ENCODE measurements at regions not wholly inside any gene's neighbourhood (a gene's known extent, or its start where the extent isn't known, plus 50 kb on each side); places are given as distances from the start of the nearest gene placed in this dataset.

GRCh38 chr4:63618883-63619718 is 790.1 kb downstream of the TECRL start:
- H3K79me2 ChIP-seq (ENCODE audit: control insufficient read depth, low read length) = no peaks in the 10 kb centered on the region
- H3K27ac ChIP-seq (ENCODE audit: low read depth, low read length) = no peak overlapping the region
- no peaks in the 10 kb centered on the region for H3K36me3 ChIP-seq (ENCODE audit: control insufficient read depth, low read length)
- no peaks in the 10 kb centered on the region for H3K9me2 ChIP-seq (replicated peaks; ENCODE audit: control insufficient read depth, low read length)
- H3K4me1 ChIP-seq (ENCODE audit: control insufficient read depth, low read length) = no peaks in the 10 kb centered on the region
- H3F3A ChIP-seq (ENCODE audit: control insufficient read depth, insufficient read depth) = no peaks in the 10 kb centered on the region
- H3K4me2 ChIP-seq (ENCODE audit: low read length) = no peak overlapping the region
- H4K20me1 ChIP-seq (ENCODE audit: control insufficient read depth, insufficient read depth, low read depth, low read length) = no peaks in the 10 kb centered on the region
- no peak overlapping the region for H3K4me3 ChIP-seq (ENCODE audit: low read length)
- H3K9me3 ChIP-seq (ENCODE audit: control insufficient read depth, insufficient read depth, low read length) = no peaks in the 10 kb centered on the region
- no peak for TF ChIP-seq EZH2phosphoT487 (IDR thresholded peaks at IDR 0.05; ENCODE audit: borderline replicate concordance, low read length)
- TF ChIP-seq, protein P1, sequence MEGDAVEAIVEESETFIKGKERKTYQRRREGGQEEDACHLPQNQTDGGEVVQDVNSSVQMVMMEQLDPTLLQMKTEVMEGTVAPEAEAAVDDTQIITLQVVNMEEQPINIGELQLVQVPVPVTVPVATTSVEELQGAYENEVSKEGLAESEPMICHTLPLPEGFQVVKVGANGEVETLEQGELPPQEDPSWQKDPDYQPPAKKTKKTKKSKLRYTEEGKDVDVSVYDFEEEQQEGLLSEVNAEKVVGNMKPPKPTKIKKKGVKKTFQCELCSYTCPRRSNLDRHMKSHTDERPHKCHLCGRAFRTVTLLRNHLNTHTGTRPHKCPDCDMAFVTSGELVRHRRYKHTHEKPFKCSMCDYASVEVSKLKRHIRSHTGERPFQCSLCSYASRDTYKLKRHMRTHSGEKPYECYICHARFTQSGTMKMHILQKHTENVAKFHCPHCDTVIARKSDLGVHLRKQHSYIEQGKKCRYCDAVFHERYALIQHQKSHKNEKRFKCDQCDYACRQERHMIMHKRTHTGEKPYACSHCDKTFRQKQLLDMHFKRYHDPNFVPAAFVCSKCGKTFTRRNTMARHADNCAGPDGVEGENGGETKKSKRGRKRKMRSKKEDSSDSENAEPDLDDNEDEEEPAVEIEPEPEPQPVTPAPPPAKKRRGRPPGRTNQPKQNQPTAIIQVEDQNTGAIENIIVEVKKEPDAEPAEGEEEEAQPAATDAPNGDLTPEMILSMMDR (IDR thresholded peaks at IDR 0.05; ENCODE audit: low read depth, low read length, poor library complexity, severe bottlenecking) = no peak
- H3K27me3 ChIP-seq (ENCODE audit: control insufficient read depth, low read length) = no peaks in the 10 kb centered on the region

GRCh38 chr4:63607169-63607872 is 801.9 kb downstream of the TECRL start:
- Histone ChIP-seq H3K36me3 (ENCODE audit: control insufficient read depth, low read length) (no peaks in the 10 kb centered on the region), H3K27ac (ENCODE audit: low read depth, low read length) (no peak overlapping the region), H3K4me1 (ENCODE audit: control insufficient read depth, low read length) (no peaks in the 10 kb centered on the region), H3K9me3 (ENCODE audit: control insufficient read depth, insufficient read depth, low read length) (no peaks in the 10 kb centered on the region; the same call in 1 of the 2 replicates), H3K27me3 (ENCODE audit: control insufficient read depth, low read length) (no peaks in the 10 kb centered on the region), H3K9me2 (replicated peaks; ENCODE audit: control insufficient read depth, low read length) (no peaks in the 10 kb centered on the region), H3K79me2 (ENCODE audit: control insufficient read depth, low read length) (no peaks in the 10 kb centered on the region), H4K20me1 (ENCODE audit: control insufficient read depth, insufficient read depth, low read depth, low read length) (no peaks in the 10 kb centered on the region), H3F3A (ENCODE audit: control insufficient read depth, insufficient read depth) (no peaks in the 10 kb centered on the region), H3K4me2 (ENCODE audit: low read length) (no peak overlapping the region), H3K4me3 (ENCODE audit: low read length) (no peak overlapping the region)
- TF ChIP-seq, protein P1 (IDR thresholded peaks at IDR 0.05; ENCODE audit: low read depth, low read length, poor library complexity, severe bottlenecking) = no peak
- no peak for TF ChIP-seq EZH2phosphoT487 (IDR thresholded peaks at IDR 0.05; ENCODE audit: borderline replicate concordance, low read length)

DNA sequence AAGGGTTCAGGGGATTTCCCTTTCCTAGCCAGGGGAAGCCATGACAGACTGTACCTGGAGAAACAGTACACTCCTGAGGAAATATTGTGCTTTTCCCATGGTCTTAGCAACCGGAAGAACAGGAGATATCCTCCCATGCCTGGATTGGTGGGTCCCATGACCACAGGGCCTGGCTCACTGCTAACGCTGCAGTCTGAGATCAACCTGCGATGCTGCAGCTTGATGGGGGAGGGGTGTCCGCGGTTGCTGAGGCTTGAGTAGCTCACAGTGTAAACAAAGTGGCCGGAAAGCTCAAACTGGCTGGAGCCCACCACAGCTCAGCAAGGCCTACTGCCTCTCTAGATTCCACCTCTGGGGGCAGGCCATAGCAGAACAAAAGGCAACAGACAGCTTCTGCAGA is 819.5 kb downstream of the TECRL start:
- Histone ChIP-seq H3K4me2 (ENCODE audit: low read length) (no peak overlapping the region), H3K9me3 (ENCODE audit: control insufficient read depth, insufficient read depth, low read length) (no peaks in the 10 kb centered on the region), H3K4me1 (ENCODE audit: control insufficient read depth, low read length) (no peaks in the 10 kb centered on the region), H3K9me2 (replicated peaks; ENCODE audit: control insufficient read depth, low read length) (no peaks in the 10 kb centered on the region), H4K20me1 (ENCODE audit: control insufficient read depth, insufficient read depth, low read depth, low read length) (no peaks in the 10 kb centered on the region), H3K4me3 (ENCODE audit: low read length) (no peak overlapping the region), H3K27me3 (ENCODE audit: control insufficient read depth, low read length) (no peaks in the 10 kb centered on the region), H3K27ac (ENCODE audit: low read depth, low read length) (no peak overlapping the region), H3F3A (ENCODE audit: control insufficient read depth, insufficient read depth) (no peaks in the 10 kb centered on the region), H3K36me3 (ENCODE audit: control insufficient read depth, low read length) (no peaks in the 10 kb centered on the region), H3K79me2 (ENCODE audit: control insufficient read depth, low read length) (no peaks in the 10 kb centered on the region)
- no peak for TF ChIP-seq EZH2phosphoT487 (IDR thresholded peaks at IDR 0.05; ENCODE audit: borderline replicate concordance, low read length)
- TF ChIP-seq, protein P1 (IDR thresholded peaks at IDR 0.05; ENCODE audit: low read depth, low read length, poor library complexity, severe bottlenecking) = no peak

Data from DOHH2 (cell line).